ENCODE measurements at regions not wholly inside any gene's neighbourhood (a gene's known extent, or its start where the extent isn't known, plus 50 kb on each side); places are given as distances from the start of the nearest gene placed in this dataset.
"Not testable (repeated sequence)": the region's sequence is repeated elsewhere in the genome, so short reads cannot be mapped to it uniquely, and the experiment has no call there.

- TF ChIP-seq POLR2A (IDR thresholded peaks at IDR 0.05) (no peak), CTCF (IDR thresholded peaks at IDR 0.05) (no peak)
- WGBS, 2 donors: 71 to 82% methylated on average over 2 of the region's 2 CpGs
- intact Hi-C loops (cut with DNase I): no loop called here
Measured at GRCh38 chr13:90270226-90270625, 1077.3 kb upstream of the MIR17HG start.

DNA sequence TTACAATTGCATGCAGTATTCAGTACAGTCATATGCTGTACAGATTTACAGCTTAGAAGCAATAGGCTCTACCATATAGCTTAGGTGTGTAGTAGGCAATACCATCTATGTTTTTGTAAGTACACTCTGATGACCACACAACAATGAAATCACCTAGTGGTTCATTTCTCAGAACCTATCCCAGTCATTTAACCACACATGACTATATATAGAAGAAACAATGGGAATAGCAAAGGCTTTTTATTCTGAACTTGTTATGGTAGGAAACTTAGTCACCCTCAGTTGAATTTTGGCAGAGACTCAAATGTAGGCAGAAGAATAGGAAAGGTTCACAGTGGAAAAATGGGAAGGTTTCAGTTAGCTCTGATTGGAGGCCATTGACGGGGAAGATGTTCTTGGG, 1075.1 kb upstream of the MIR17HG start:
- intact Hi-C loops (cut with DNase I): no loop called here
- DNase-seq: no peak
- H3K36me3 ChIP-seq: no peaks in the 10 kb centered on the region
- WGBS, 2 donors: 75 to 86% methylated on average over 1 of the region's 1 CpG
- H3K4me3 ChIP-seq: no peak overlapping the region
- H3K27me3 ChIP-seq: no peaks in the 10 kb centered on the region
- H3K9me3 ChIP-seq: no peaks in the 10 kb centered on the region
- H3K27ac ChIP-seq: no peak overlapping the region
- TF ChIP-seq POLR2A (IDR thresholded peaks at IDR 0.05) (no peak), CTCF (IDR thresholded peaks at IDR 0.05) (no peak)
- no peaks in the 10 kb centered on the region for H3K4me1 ChIP-seq

More at GRCh38 chr13:90270226-90270625, 1077.3 kb upstream of the MIR17HG start:
- Histone ChIP-seq H3K27ac (no peak overlapping the region), H3K9me3 (no peaks in the 10 kb centered on the region), H3K4me1 (no peaks in the 10 kb centered on the region), H3K4me3 (no peak overlapping the region), H3K27me3 (no peaks in the 10 kb centered on the region), H3K36me3 (no peaks in the 10 kb centered on the region)
- DNase-seq: no peak

DNA sequence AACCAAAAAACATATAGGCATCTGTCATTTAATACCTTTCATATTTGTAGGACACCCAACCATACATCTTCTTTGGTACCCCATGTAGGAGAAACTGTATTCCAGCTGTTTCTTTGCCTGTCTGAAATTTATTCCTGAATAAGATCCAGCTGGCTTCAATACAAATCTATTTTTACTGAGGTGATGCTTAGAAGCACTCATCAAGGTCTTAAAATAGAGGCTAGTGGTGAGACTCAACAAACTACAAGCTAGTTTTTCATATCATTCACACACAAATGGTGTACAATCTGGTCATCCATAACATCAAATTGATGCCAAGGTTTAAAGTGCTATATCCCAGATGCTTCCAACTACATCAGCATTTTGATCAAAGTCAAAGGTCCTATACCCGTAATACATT, 1071.3 kb upstream of the MIR17HG start:
- H3K9me3 ChIP-seq: no peaks in the 10 kb centered on the region
- H3K27ac ChIP-seq: no peak overlapping the region
- TF ChIP-seq CTCF (IDR thresholded peaks at IDR 0.05) (no peak), POLR2A (IDR thresholded peaks at IDR 0.05) (no peak)
- H3K4me3 ChIP-seq: no peak overlapping the region
- DNase-seq: no peak
- no peaks in the 10 kb centered on the region for H3K36me3 ChIP-seq
- H3K27me3 ChIP-seq: no peaks in the 10 kb centered on the region
- intact Hi-C loops (cut with DNase I): no loop called here
- WGBS, 2 donors: 35 to 41% methylated on average over 1 of the region's 1 CpG
- no peaks in the 10 kb centered on the region for H3K4me1 ChIP-seq

- intact Hi-C loops (cut with DNase I); DNase-seq; H3K4me1 ChIP-seq; H3K27ac ChIP-seq; H3K36me3 ChIP-seq; H3K9me3 ChIP-seq; H3K4me3 ChIP-seq; H3K27me3 ChIP-seq: not testable (repeated sequence)
- WGBS, 2 donors: 80 to 89% methylated on average over 3 of the region's 3 CpGs
Measured at GRCh38 chr13:90278231-90278630, 1069.3 kb upstream of the MIR17HG start.

- no peaks in the 10 kb centered on the region for H3K4me1 ChIP-seq
Measured at GRCh38 chr13:90281709-90282108, 1065.8 kb upstream of the MIR17HG start.

More at GRCh38 chr13:90281709-90282108, 1065.8 kb upstream of the MIR17HG start:
- intact Hi-C loops (cut with DNase I): no loop called here
- H3K27me3 ChIP-seq: no peaks in the 10 kb centered on the region
- H3K9me3 ChIP-seq: no peaks in the 10 kb centered on the region
- no peak overlapping the region for H3K4me3 ChIP-seq
- TF ChIP-seq POLR2A (IDR thresholded peaks at IDR 0.05) (no peak), CTCF (IDR thresholded peaks at IDR 0.05) (no peak)
- no peak overlapping the region for H3K27ac ChIP-seq
- no peaks in the 10 kb centered on the region for H3K36me3 ChIP-seq
- DNase-seq: no peak

All from esophagus squamous epithelium (tissue), 5 donors.